GM23248 (cell line): ENCODE measurements at regions not wholly inside any gene's neighbourhood (a gene's known extent, or its start where the extent isn't known, plus 50 kb on each side); places are given as distances from the start of the nearest gene placed in this dataset.
"Not testable (repeated sequence)": the region's sequence is repeated elsewhere in the genome, so short reads cannot be mapped to it uniquely, and the experiment has no call there.

Experiments used
- DNase-seq: peaks from one replicate; pipeline ENCODE4 v3.0.0-alpha.2; 2015
- H2AFZ ChIP-seq: fragments of 200-600 bp; sonication (generic); 2 replicates; pipeline ENCODE4 v1.6.1; 2016; ENCODE audit warnings: antibody characterized with exemption
- H3F3A ChIP-seq: fragments of 200-600 bp; sonication (generic); 2 replicates; pipeline ENCODE4 v1.6.1; 2016; ENCODE audit warnings: mild to moderate bottlenecking, antibody characterized with exemption, mixed run types; ENCODE audit not compliant: insufficient read depth
- H3K27ac ChIP-seq: fragments of 200-600 bp; sonication (generic); 2 replicates; pipeline ENCODE4 v1.5.1; 2016; ENCODE audit warnings: mild to moderate bottlenecking
- H3K27me3 ChIP-seq: fragments of 200-600 bp; sonication (generic); replicated peaks from 2 replicates; pipeline ENCODE4 v1.6.1; 2016; ENCODE audit warnings: mild to moderate bottlenecking; ENCODE audit not compliant: insufficient read depth
- H3K36me3 ChIP-seq: fragments of 200-600 bp; sonication (generic); 2 replicates; pipeline ENCODE4 v1.6.1; 2016; ENCODE audit warnings: low read depth, mild to moderate bottlenecking
- H3K4me1 ChIP-seq: fragments of 200-600 bp; sonication (generic); 2 replicates; pipeline ENCODE4 v1.6.1; 2016; ENCODE audit warnings: mild to moderate bottlenecking; ENCODE audit not compliant: insufficient read depth
- H3K4me2 ChIP-seq: fragments of 200-600 bp; sonication (generic); one replicate; pipeline ENCODE4 v1.6.1; 2016; ENCODE audit warnings: mild to moderate bottlenecking; ENCODE audit not compliant: unreplicated experiment
- H3K4me3 ChIP-seq: fragments of 200-600 bp; sonication (generic); 2 replicates; pipeline ENCODE4 v1.5.1; 2016; ENCODE audit warnings: mild to moderate bottlenecking
- H3K79me2 ChIP-seq: fragments of 200-600 bp; sonication (generic); 2 replicates; pipeline ENCODE4 v1.6.1; 2016; ENCODE audit warnings: mild to moderate bottlenecking; ENCODE audit not compliant: insufficient read depth
- H3K9ac ChIP-seq: fragments of 200-600 bp; sonication (generic); 2 replicates; pipeline ENCODE4 v1.6.1; 2016; ENCODE audit warnings: mild to moderate bottlenecking
- H3K9me2 ChIP-seq: fragments of 200-600 bp; sonication (generic); 2 replicates; pipeline ENCODE4 v1.6.1; 2016; ENCODE audit warnings: mixed run types, mild to moderate bottlenecking, moderate library complexity; ENCODE audit not compliant: insufficient read depth
- H3K9me3 ChIP-seq: fragments of 200-600 bp; sonication (generic); one replicate; pipeline ENCODE4 v1.6.1; 2017; ENCODE audit warnings: low read depth
- H4K20me1 ChIP-seq: fragments of 200-600 bp; sonication (generic); 2 replicates; pipeline ENCODE4 v1.6.0; 2016; ENCODE audit not compliant: insufficient read depth
- EZH2 ChIP-seq: fragments of 200-600 bp; sonication (generic); IDR thresholded peaks from 2 replicates; pipeline ENCODE4 v1.6.1; 2018; ENCODE audit warnings: antibody characterized with exemption, mild to moderate bottlenecking; ENCODE audit not compliant: insufficient read depth, poor library complexity, severe bottlenecking
- EZH2phosphoT487 ChIP-seq: fragments of 200-600 bp; sonication (generic); IDR thresholded peaks from 2 replicates; pipeline ENCODE4 v1.6.1; 2018; ENCODE audit warnings: antibody characterized with exemption, moderate library complexity, mild to moderate bottlenecking, low read depth; ENCODE audit not compliant: insufficient read depth
- WGBS, 2 experiments: methylation state at CpG; one replicate each; pipeline ENCODE4 v1.1.6; 2015 to 2017; ENCODE audit warnings: low lambda C conversion rate in 2 of 2, low coverage in 1 of 2; ENCODE audit errors: missing lambda C conversion rate in 2 of 2; 5-methylcytosine and 5-hydroxymethylcytosine counted together
- in situ Hi-C: fragments of 300-500 bp; cut with MboI; formaldehyde crosslinking; loops from 2 replicates; pipeline ENCODE4 v1.15.0; 2020

- H3K4me2 ChIP-seq, result no peak overlapping the region
- H3F3A ChIP-seq, result no peaks in the 10 kb centered on the region
- no peaks in the 10 kb centered on the region for H3K36me3 ChIP-seq
- no peaks in the 10 kb centered on the region for H3K79me2 ChIP-seq
- H3K4me3 ChIP-seq, result no peak overlapping the region
- 28 to 33% methylated on average over 1 of the region's 1 CpG for WGBS, 2 experiments
- in situ Hi-C loops, result no loop called here
- no peak overlapping the region for H2AFZ ChIP-seq
- TF ChIP-seq EZH2, result no peak
- TF ChIP-seq EZH2phosphoT487, result no peak
- H3K27me3 ChIP-seq, result no peaks in the 10 kb centered on the region
- H3K9me2 ChIP-seq, result no peaks in the 10 kb centered on the region
- DNase-seq, result no peak
- H3K27ac ChIP-seq, result no peak overlapping the region
- H3K9ac ChIP-seq, result no peak overlapping the region
- H4K20me1 ChIP-seq, result no peaks in the 10 kb centered on the region
- H3K9me3 ChIP-seq, result no peaks in the 10 kb centered on the region
- H3K4me1 ChIP-seq, result no peaks in the 10 kb centered on the region
These were observed 701.8 kb upstream of the ADGRB3 start for GRCh38 chr6:67933278-67933677.

GRCh38 chr6:67922588-67922987 is 712.5 kb upstream of the ADGRB3 start:
- H3K9me3 ChIP-seq, H3F3A ChIP-seq, H3K9ac ChIP-seq, H3K4me2 ChIP-seq, H3K27me3 ChIP-seq, DNase-seq, H3K36me3 ChIP-seq, H2AFZ ChIP-seq, H3K4me1 ChIP-seq, in situ Hi-C loops, H3K79me2 ChIP-seq, H3K27ac ChIP-seq, H4K20me1 ChIP-seq, H3K9me2 ChIP-seq, H3K4me3 ChIP-seq: not testable (repeated sequence)
- WGBS, 2 experiments, result 8 to 43% methylated on average over 2 to 3 of the region's 3 CpGs

GRCh38 chr6:67920040-67920439 is 715.0 kb upstream of the ADGRB3 start:
- H3K27me3 ChIP-seq, H3K9me2 ChIP-seq, H3K9me3 ChIP-seq, H3F3A ChIP-seq, H3K4me3 ChIP-seq, in situ Hi-C loops, H3K4me1 ChIP-seq, H3K9ac ChIP-seq, H2AFZ ChIP-seq, H3K79me2 ChIP-seq, H3K27ac ChIP-seq, H3K36me3 ChIP-seq, H4K20me1 ChIP-seq, DNase-seq, H3K4me2 ChIP-seq: not testable (repeated sequence)
- WGBS, 2 experiments, result 15 to 25% methylated on average over 1 of the region's 1 CpG

- no peaks in the 10 kb centered on the region for H3K79me2 ChIP-seq
- no peak overlapping the region for H3K4me2 ChIP-seq
- H4K20me1 ChIP-seq, result no peaks in the 10 kb centered on the region
- no peaks in the 10 kb centered on the region for H3K4me1 ChIP-seq
- H3F3A ChIP-seq, result no peaks in the 10 kb centered on the region
- H3K9ac ChIP-seq, result no peak overlapping the region
- no peak overlapping the region for H2AFZ ChIP-seq
- no peak overlapping the region for H3K4me3 ChIP-seq
- H3K36me3 ChIP-seq, result no peaks in the 10 kb centered on the region
- no peaks in the 10 kb centered on the region for H3K9me2 ChIP-seq
- no peaks in the 10 kb centered on the region for H3K9me3 ChIP-seq
- no peak overlapping the region for H3K27ac ChIP-seq
- DNase-seq, result no peak
- 24 to 27% methylated on average over 2 of the region's 2 CpGs for WGBS, 2 experiments
- no peaks in the 10 kb centered on the region for H3K27me3 ChIP-seq
- TF ChIP-seq EZH2phosphoT487 (no peak), EZH2 (no peak)
- in situ Hi-C loops, result no loop called here
These were observed 718.7 kb upstream of the ADGRB3 start for GRCh38 chr6:67916399-67916798.

- Histone ChIP-seq H3K9me3 (no peaks in the 10 kb centered on the region), H2AFZ (no peak overlapping the region), H3K27ac (no peak overlapping the region), H4K20me1 (no peaks in the 10 kb centered on the region), H3K36me3 (no peaks in the 10 kb centered on the region), H3K79me2 (no peaks in the 10 kb centered on the region), H3K27me3 (no peaks in the 10 kb centered on the region), H3K9me2 (no peaks in the 10 kb centered on the region), H3F3A (no peaks in the 10 kb centered on the region), H3K4me3 (no peak overlapping the region), H3K4me2 (no peak overlapping the region), H3K9ac (no peak overlapping the region), H3K4me1 (no peaks in the 10 kb centered on the region)
- TF ChIP-seq EZH2phosphoT487, result no peak
- TF ChIP-seq EZH2, result no peak
- in situ Hi-C loops, result no loop called here
- DNase-seq, result no peak
- WGBS, 2 experiments, result 17 to 30% methylated on average over 1 of the region's 1 CpG
These were observed 720.7 kb upstream of the ADGRB3 start for GRCh38 chr6:67914419-67914818.
